A673 (cell line): ENCODE measurements at regions not wholly inside any gene's neighbourhood (a gene's known extent, or its start where the extent isn't known, plus 50 kb on each side); places are given as distances from the start of the nearest gene placed in this dataset.

ENCODE experiments used
- BruUV-seq: library from RNA; stranded (reverse); fragments of 400-500 nt; replicated peaks from 2 replicates; lab custom pipeline; 2021; lab: Mats Ljungman, UMichigan
- CTCF ChIA-PET: fragments of 300-600 bp; sonication (Branson Sonifier 250); formaldehyde crosslinking; loops from one replicate; lab custom pipeline; 2022; ENCODE audit warnings: antibody characterized with exemption; lab: Charles Lee
- POLR2A ChIA-PET: fragments of 300-600 bp; sonication (Branson Sonifier 250); formaldehyde crosslinking; loops from one replicate; lab custom pipeline; 2022; ENCODE audit warnings: antibody characterized with exemption; ENCODE audit not compliant: low non-redundant PET; lab: Charles Lee
- DNase-seq: peaks from one replicate; pipeline ENCODE4 v3.0.0-alpha.2; 2015; ENCODE audit warnings: low spot score
- H3K27ac ChIP-seq: fragments of 200-600 bp; sonication (generic); 2 replicates; pipeline ENCODE4 v1.5.1; 2016; ENCODE audit warnings: mixed run types, low read depth, mild to moderate bottlenecking, mixed read lengths, antibody characterized with exemption, low read length; ENCODE audit not compliant: poor library complexity, severe bottlenecking
- H3K27me3 ChIP-seq: fragments of 200-600 bp; sonication (generic); replicated peaks from 2 replicates; pipeline ENCODE4 v1.6.1; 2017; ENCODE audit warnings: mixed run types, low read depth, mild to moderate bottlenecking, mixed read lengths, antibody characterized with exemption, low read length; ENCODE audit not compliant: insufficient read depth, poor library complexity
- H3K36me3 ChIP-seq: fragments of 200-600 bp; sonication (generic); 2 replicates; pipeline ENCODE4 v1.6.1; 2016; ENCODE audit warnings: mixed run types, mild to moderate bottlenecking, mixed read lengths, antibody characterized with exemption, low read length; ENCODE audit not compliant: insufficient read depth, poor library complexity, severe bottlenecking
- H3K4me1 ChIP-seq: fragments of 200-600 bp; sonication (generic); 2 replicates; pipeline ENCODE4 v1.6.1; 2017; ENCODE audit warnings: mixed run types, mild to moderate bottlenecking, mixed read lengths, antibody characterized with exemption, low read length; ENCODE audit not compliant: insufficient read depth, poor library complexity, severe bottlenecking
- H3K4me3 ChIP-seq: fragments of 200-600 bp; sonication (generic); 2 replicates; pipeline ENCODE4 v1.5.1; 2016; ENCODE audit warnings: low read depth, mixed run types, mild to moderate bottlenecking, mixed read lengths, low read length; ENCODE audit not compliant: poor library complexity, severe bottlenecking
- H3K9me3 ChIP-seq: fragments of 200-600 bp; sonication (generic); 2 replicates; pipeline ENCODE4 v1.6.1; 2016; ENCODE audit warnings: mixed run types, low read depth, mild to moderate bottlenecking, mixed read lengths, antibody characterized with exemption, low read length; ENCODE audit not compliant: poor library complexity, severe bottlenecking
- EZH2 ChIP-seq: fragments of 200-600 bp; sonication (generic); IDR thresholded peaks from 2 replicates; pipeline ENCODE4 v1.6.1; 2017; ENCODE audit warnings: borderline replicate concordance, low read depth, mild to moderate bottlenecking, mixed read lengths, antibody characterized with exemption, low read length; ENCODE audit not compliant: poor library complexity, severe bottlenecking
- intact Hi-C: fragments of 100-400 bp; cut with micrococcal nuclease; formaldehyde crosslinking; loops from one replicate; pipeline ENCODE4 v1.10.0; 2022; ENCODE audit not compliant: unreplicated experiment
- TF ChIP-seq, protein P1 (sequence below): fragments of 300-800, 200-600 bp; sonication (generic); conservative IDR thresholded peaks from 2 replicates; pipeline ENCODE4 v1.5.1; 2017; ENCODE audit warnings: low read depth, mild to moderate bottlenecking, antibody characterized with exemption, low read length, moderate library complexity, mixed read lengths

DNA sequence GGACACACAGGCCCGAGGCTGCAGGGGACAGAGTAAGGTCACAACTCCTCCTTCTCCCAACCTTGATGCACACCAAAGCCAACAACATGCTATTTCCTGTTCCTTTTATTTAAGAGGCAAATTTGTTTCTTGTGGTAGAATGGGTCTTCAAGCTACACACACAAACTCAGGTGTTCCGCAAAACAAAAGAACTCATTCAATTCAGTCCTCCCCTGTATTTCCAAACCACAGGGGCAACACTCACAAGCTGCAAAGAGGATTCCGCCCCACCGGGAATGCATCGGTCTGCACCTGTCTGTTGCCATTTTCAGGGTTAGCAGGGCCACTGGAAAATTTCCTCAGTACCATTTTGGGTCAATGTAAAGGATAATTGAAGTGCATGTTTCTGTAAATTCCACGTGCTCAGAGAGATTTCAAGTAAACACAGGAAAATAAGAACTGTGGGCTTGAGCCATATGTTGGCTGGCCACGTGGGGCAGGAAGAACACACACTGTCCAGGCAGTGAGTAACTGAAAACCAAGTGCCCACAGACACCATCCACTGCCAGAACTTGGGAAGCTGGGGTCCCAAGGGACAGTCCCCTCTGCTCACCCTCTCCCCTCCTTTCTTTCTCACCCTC lies 145.2 kb upstream of the ERG start:
- Histone ChIP-seq H3K36me3 (no peaks in the 10 kb centered on the region), H3K27ac (no peak overlapping the region), H3K4me1 (no peaks in the 10 kb centered on the region), H3K4me3 (no peak overlapping the region), H3K9me3 (no peaks in the 10 kb centered on the region), H3K27me3 (peaks cover 20% of the 10 kb centered on the region)
- intact Hi-C loops, result no loop called here
- TF ChIP-seq, protein P1, sequence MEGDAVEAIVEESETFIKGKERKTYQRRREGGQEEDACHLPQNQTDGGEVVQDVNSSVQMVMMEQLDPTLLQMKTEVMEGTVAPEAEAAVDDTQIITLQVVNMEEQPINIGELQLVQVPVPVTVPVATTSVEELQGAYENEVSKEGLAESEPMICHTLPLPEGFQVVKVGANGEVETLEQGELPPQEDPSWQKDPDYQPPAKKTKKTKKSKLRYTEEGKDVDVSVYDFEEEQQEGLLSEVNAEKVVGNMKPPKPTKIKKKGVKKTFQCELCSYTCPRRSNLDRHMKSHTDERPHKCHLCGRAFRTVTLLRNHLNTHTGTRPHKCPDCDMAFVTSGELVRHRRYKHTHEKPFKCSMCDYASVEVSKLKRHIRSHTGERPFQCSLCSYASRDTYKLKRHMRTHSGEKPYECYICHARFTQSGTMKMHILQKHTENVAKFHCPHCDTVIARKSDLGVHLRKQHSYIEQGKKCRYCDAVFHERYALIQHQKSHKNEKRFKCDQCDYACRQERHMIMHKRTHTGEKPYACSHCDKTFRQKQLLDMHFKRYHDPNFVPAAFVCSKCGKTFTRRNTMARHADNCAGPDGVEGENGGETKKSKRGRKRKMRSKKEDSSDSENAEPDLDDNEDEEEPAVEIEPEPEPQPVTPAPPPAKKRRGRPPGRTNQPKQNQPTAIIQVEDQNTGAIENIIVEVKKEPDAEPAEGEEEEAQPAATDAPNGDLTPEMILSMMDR, result no peak
- TF ChIP-seq EZH2, result no peak
- POLR2A ChIA-PET, result no interaction called here
- DNase-seq, result no peak
- CTCF ChIA-PET, result no interaction called here
- no TSS peak for BruUV-seq

DNA sequence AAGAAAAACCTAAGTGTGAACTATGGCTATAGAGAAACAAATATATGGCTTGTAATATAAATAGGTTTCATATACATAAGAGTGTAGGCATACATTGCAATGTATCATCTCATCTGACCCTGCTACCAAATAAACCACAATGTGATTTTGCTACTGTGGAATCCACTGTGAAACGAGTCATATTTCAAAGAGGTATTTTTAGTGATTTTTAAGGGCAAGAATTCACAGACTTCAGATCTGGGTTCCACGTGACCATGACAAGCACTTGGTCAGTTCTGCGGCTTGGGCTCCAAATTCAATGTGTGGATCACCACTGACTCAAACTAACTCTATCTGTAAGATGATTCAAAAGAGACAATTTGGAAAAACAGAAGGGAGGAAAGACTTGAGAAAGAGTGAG lies 147.0 kb upstream of the ERG start:
- no peak for TF ChIP-seq EZH2
- TF ChIP-seq, protein P1, result no peak
- Histone ChIP-seq H3K27me3 (peaks cover 33% of the 10 kb centered on the region), H3K4me3 (no peak overlapping the region), H3K36me3 (no peaks in the 10 kb centered on the region), H3K4me1 (no peaks in the 10 kb centered on the region), H3K27ac (no peak overlapping the region), H3K9me3 (no peaks in the 10 kb centered on the region)
- ChIA-PET POLR2A (no interaction called here), CTCF (no interaction called here)
- no TSS peak for BruUV-seq
- DNase-seq, result no peak
- intact Hi-C loops, result no loop called here

DNA sequence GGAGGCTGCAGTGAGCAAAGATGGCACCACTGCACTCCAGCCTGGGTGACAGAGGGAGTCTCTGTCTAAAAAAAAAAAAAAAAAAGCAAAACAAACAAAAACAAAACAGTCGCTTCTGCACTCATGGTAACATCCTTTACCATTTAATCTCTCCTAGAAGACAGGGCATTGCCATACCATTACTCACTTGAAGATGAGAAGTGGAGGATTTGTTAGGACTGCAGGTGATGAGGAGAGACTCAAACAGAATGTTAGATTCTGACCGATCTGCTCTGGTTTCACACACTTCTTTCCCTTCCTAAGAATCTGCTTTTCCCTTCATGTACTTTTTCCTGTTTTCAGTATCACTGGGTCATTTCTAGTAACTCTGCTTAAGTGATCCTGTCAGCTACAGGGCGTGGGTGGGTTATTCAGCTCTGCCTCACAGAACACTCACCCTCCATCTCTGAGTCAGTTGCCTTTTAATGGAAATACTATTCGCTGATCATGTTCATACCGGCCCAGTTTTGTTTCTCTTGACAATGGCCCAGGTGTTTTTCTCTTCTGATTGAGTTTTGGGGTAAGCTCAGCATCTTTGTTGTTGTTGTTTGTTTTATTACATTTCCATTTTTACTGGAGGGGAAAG lies 148.0 kb upstream of the ERG start:
- TF ChIP-seq, protein P1, result no peak
- no peak for TF ChIP-seq EZH2
- BruUV-seq, result no TSS peak
- Histone ChIP-seq H3K4me3 (no peak overlapping the region), H3K9me3 (no peaks in the 10 kb centered on the region), H3K36me3 (no peaks in the 10 kb centered on the region), H3K27me3 (peaks cover 41% of the 10 kb centered on the region), H3K4me1 (no peaks in the 10 kb centered on the region), H3K27ac (no peak overlapping the region)
- intact Hi-C loops, result no loop called here
- ChIA-PET CTCF (no interaction called here), POLR2A (no interaction called here)
- no peak for DNase-seq
